ENCODE measurements at regions not wholly inside any gene's neighbourhood (a gene's known extent, or its start where the extent isn't known, plus 50 kb on each side); places are given as distances from the start of the nearest gene placed in this dataset.

GRCh38 chrX:42933187-42933586 lies 155.2 kb upstream of the PPP1R2C start:
- no peak for DNase-seq (ENCODE audit: low spot score in 2 of 2)
- no peak for ATAC-seq
- Mint-ChIP-seq H3K9me3 (peaks cover under 1% of the 10 kb centered on the region), H3K4me3 (peak overlapping the region; percentile 63), H3K4me1 (peaks cover 18% of the 10 kb centered on the region), H3K27ac (no peak overlapping the region), H3K36me3 (no peaks in the 10 kb centered on the region)

- peak overlapping the region; percentile 94 for H3K27ac Mint-ChIP-seq
- peak overlapping the region; percentile 63 for H3K4me3 Mint-ChIP-seq
- ATAC-seq, result peak; percentile 83
- peaks cover 7% of the 10 kb centered on the region for H3K9me3 Mint-ChIP-seq
- H3K4me1 Mint-ChIP-seq, result peaks cover 24% of the 10 kb centered on the region
- no peaks in the 10 kb centered on the region for H3K36me3 Mint-ChIP-seq
- DNase-seq (ENCODE audit: low spot score in 2 of 2), result peak in 1 of 2 donors; percentile 58
Observed at GRCh38 chrX:42934020-42934726, 156.2 kb upstream of the PPP1R2C start.

- peaks cover 38% of the 10 kb centered on the region for H3K4me1 Mint-ChIP-seq
- H3K27ac Mint-ChIP-seq, result peak overlapping the region; percentile 95
- DNase-seq (ENCODE audit: low spot score in 2 of 2), result no peak
- no peak for ATAC-seq
- H3K36me3 Mint-ChIP-seq, result peaks cover 5% of the 10 kb centered on the region
- H3K4me3 Mint-ChIP-seq, result no peak overlapping the region
- peaks cover 7% of the 10 kb centered on the region for H3K9me3 Mint-ChIP-seq
Observed at GRCh38 chrX:42941671-42942070, 163.7 kb upstream of the PPP1R2C start.

- DNase-seq (ENCODE audit: low spot score in 2 of 2) (no peak), ATAC-seq (peak; percentile 46)
- Mint-ChIP-seq H3K36me3 (peaks cover 7% of the 10 kb centered on the region), H3K4me1 (peaks cover 51% of the 10 kb centered on the region), H3K4me3 (peak overlapping the region; percentile 74), H3K27ac (peak overlapping the region; percentile 95), H3K9me3 (peaks cover 5% of the 10 kb centered on the region)
Observed at GRCh38 chrX:42943051-42943974, 165.3 kb upstream of the PPP1R2C start.

- Mint-ChIP-seq H3K9me3 (no peaks in the 10 kb centered on the region), H3K27ac (peak overlapping the region; percentile 95), H3K4me3 (peak overlapping the region; percentile 74), H3K36me3 (peaks cover 7% of the 10 kb centered on the region), H3K4me1 (peaks cover 57% of the 10 kb centered on the region)
- peak; percentile 81 for ATAC-seq
- no peak for DNase-seq (ENCODE audit: low spot score in 2 of 2)
Observed at GRCh38 chrX:42944381-42944998, 166.5 kb upstream of the PPP1R2C start.

GRCh38 chrX:42946544-42947194 lies 168.7 kb upstream of the PPP1R2C start:
- Mint-ChIP-seq H3K4me3 (peak overlapping the region; percentile 74), H3K9me3 (no peaks in the 10 kb centered on the region), H3K27ac (peak overlapping the region; percentile 95), H3K4me1 (peaks cover 50% of the 10 kb centered on the region), H3K36me3 (peaks cover 7% of the 10 kb centered on the region)
- peak; percentile 47 for ATAC-seq
- no peak for DNase-seq (ENCODE audit: low spot score in 2 of 2)

- peak; percentile 53 for ATAC-seq
- Mint-ChIP-seq H3K9me3 (no peaks in the 10 kb centered on the region), H3K4me3 (peak overlapping the region; percentile 59), H3K4me1 (peaks cover 41% of the 10 kb centered on the region), H3K36me3 (peaks cover 7% of the 10 kb centered on the region), H3K27ac (peak overlapping the region; percentile 95)
- no peak for DNase-seq (ENCODE audit: low spot score in 2 of 2)
Observed at GRCh38 chrX:42948723-42949657, 171.0 kb upstream of the PPP1R2C start.

- no peaks in the 10 kb centered on the region for H3K9me3 Mint-ChIP-seq
- no peak overlapping the region for H3K4me3 Mint-ChIP-seq
- H3K4me1 Mint-ChIP-seq, result peaks cover 26% of the 10 kb centered on the region
- DNase-seq (ENCODE audit: low spot score in 2 of 2) (no peak), ATAC-seq (no peak)
- H3K36me3 Mint-ChIP-seq, result peaks cover under 1% of the 10 kb centered on the region
- H3K27ac Mint-ChIP-seq, result no peak overlapping the region
Observed at GRCh38 chrX:42951747-42952146, 173.8 kb upstream of the PPP1R2C start.

GRCh38 chrX:42952621-42953020 lies 174.7 kb upstream of the PPP1R2C start:
- DNase-seq (ENCODE audit: low spot score in 2 of 2), result no peak
- no peak overlapping the region for H3K4me3 Mint-ChIP-seq
- no peaks in the 10 kb centered on the region for H3K9me3 Mint-ChIP-seq
- no peaks in the 10 kb centered on the region for H3K36me3 Mint-ChIP-seq
- no peak for ATAC-seq
- H3K27ac Mint-ChIP-seq, result no peak overlapping the region
- H3K4me1 Mint-ChIP-seq, result peaks cover 17% of the 10 kb centered on the region

- H3K4me1 Mint-ChIP-seq, result no peaks in the 10 kb centered on the region
- H3K9me3 Mint-ChIP-seq, result no peaks in the 10 kb centered on the region
- H3K36me3 Mint-ChIP-seq, result no peaks in the 10 kb centered on the region
- ATAC-seq (no peak), DNase-seq (ENCODE audit: low spot score in 2 of 2) (no peak)
- no peak overlapping the region for H3K4me3 Mint-ChIP-seq
- peak overlapping the region; percentile 14 for H3K27ac Mint-ChIP-seq
Observed at GRCh38 chrX:42954880-42955279, 176.9 kb upstream of the PPP1R2C start.

GRCh38 chrX:42955349-42955748 lies 177.4 kb upstream of the PPP1R2C start:
- Mint-ChIP-seq H3K27ac (peak overlapping the region; percentile 14), H3K9me3 (no peaks in the 10 kb centered on the region), H3K4me1 (no peaks in the 10 kb centered on the region), H3K36me3 (no peaks in the 10 kb centered on the region), H3K4me3 (no peak overlapping the region)
- ATAC-seq (no peak), DNase-seq (ENCODE audit: low spot score in 2 of 2) (no peak)

- ATAC-seq, result no peak
- no peak for DNase-seq (ENCODE audit: low spot score in 2 of 2)
- Mint-ChIP-seq H3K4me3 (no peak overlapping the region), H3K27ac (no peak overlapping the region), H3K4me1 (no peaks in the 10 kb centered on the region), H3K9me3 (no peaks in the 10 kb centered on the region), H3K36me3 (no peaks in the 10 kb centered on the region)
Observed at GRCh38 chrX:42967681-42968300, 189.8 kb upstream of the PPP1R2C start.

GRCh38 chrX:42973321-42973720 lies 195.4 kb upstream of the PPP1R2C start:
- ATAC-seq (peak; percentile 54), DNase-seq (ENCODE audit: low spot score in 2 of 2) (no peak)
- H3K4me1 Mint-ChIP-seq, result no peaks in the 10 kb centered on the region
- no peak overlapping the region for H3K27ac Mint-ChIP-seq
- no peaks in the 10 kb centered on the region for H3K9me3 Mint-ChIP-seq
- no peak overlapping the region for H3K4me3 Mint-ChIP-seq
- H3K36me3 Mint-ChIP-seq, result no peaks in the 10 kb centered on the region

GRCh38 chrX:42975906-42976305 lies 197.9 kb upstream of the PPP1R2C start:
- DNase-seq (ENCODE audit: low spot score in 2 of 2), result no peak
- Mint-ChIP-seq H3K4me3 (no peak overlapping the region), H3K4me1 (no peaks in the 10 kb centered on the region)

More at GRCh38 chrX:42975906-42976305, 197.9 kb upstream of the PPP1R2C start:
- Mint-ChIP-seq H3K9me3 (no peaks in the 10 kb centered on the region), H3K27ac (no peak overlapping the region), H3K36me3 (no peaks in the 10 kb centered on the region)
- ATAC-seq, result no peak
